ENCODE measurements at regions not wholly inside any gene's neighbourhood (a gene's known extent, or its start where the extent isn't known, plus 50 kb on each side); places are given as distances from the start of the nearest gene placed in this dataset.

- no peak for DNase-seq (ENCODE audit: low read depth in 2 of 2)
Measured at GRCh38 chr4:152028131-152028530, 267.3 kb upstream of the GATB start.

GRCh38 chr4:152024881-152025280 is 264.1 kb upstream of the GATB start:
- no peak for DNase-seq (ENCODE audit: low read depth in 2 of 2)

- no peak for DNase-seq (ENCODE audit: low read depth in 2 of 2)
Measured at GRCh38 chr4:152023674-152024073, 262.9 kb upstream of the GATB start.

- no peak for DNase-seq (ENCODE audit: low read depth in 2 of 2)
Measured at GRCh38 chr4:152022543-152022942, 261.7 kb upstream of the GATB start.

GRCh38 chr4:152021788-152022438 is 261.1 kb upstream of the GATB start:
- DNase-seq (ENCODE audit: low read depth in 2 of 2), result no peak

- DNase-seq (ENCODE audit: low read depth in 2 of 2), result no peak
Measured at GRCh38 chr4:152020073-152020472, 259.3 kb upstream of the GATB start.

GRCh38 chr4:152016303-152016620 is 255.5 kb upstream of the GATB start:
- DNase-seq (ENCODE audit: low read depth in 2 of 2), result no peak

GRCh38 chr4:152015597-152016302 is 254.9 kb upstream of the GATB start:
- DNase-seq (ENCODE audit: low read depth in 2 of 2), result no peak

GRCh38 chr4:152014280-152014679 is 253.5 kb upstream of the GATB start:
- no peak for DNase-seq (ENCODE audit: low read depth in 2 of 2)

- DNase-seq (ENCODE audit: low read depth in 2 of 2), result no peak
Measured at GRCh38 chr4:152011469-152011868, 250.7 kb upstream of the GATB start.

GRCh38 chr4:152010710-152011079 is 249.9 kb upstream of the GATB start:
- DNase-seq (ENCODE audit: low read depth in 2 of 2), result no peak

GRCh38 chr4:152009983-152010709 is 249.3 kb upstream of the GATB start:
- no peak for DNase-seq (ENCODE audit: low read depth in 2 of 2)

GRCh38 chr4:152009031-152009670 is 248.3 kb upstream of the GATB start:
- no peak for DNase-seq (ENCODE audit: low read depth in 2 of 2)

- no peak for DNase-seq (ENCODE audit: low read depth in 2 of 2)
Measured at GRCh38 chr4:152007111-152007510, 246.3 kb upstream of the GATB start.

- no peak for DNase-seq (ENCODE audit: low read depth in 2 of 2)
Measured at GRCh38 chr4:152004801-152005200, 244.0 kb upstream of the GATB start.

GRCh38 chr4:152000518-152000917 is 239.7 kb upstream of the GATB start:
- DNase-seq (ENCODE audit: low read depth in 2 of 2), result no peak

- DNase-seq (ENCODE audit: low read depth in 2 of 2), result no peak
Measured at GRCh38 chr4:151998723-151999122, 237.9 kb upstream of the GATB start.

- no peak for DNase-seq (ENCODE audit: low read depth in 2 of 2)
Measured at GRCh38 chr4:151997461-151997860, 236.7 kb upstream of the GATB start.

GRCh38 chr4:151994429-151994828 is 233.6 kb upstream of the GATB start:
- DNase-seq (ENCODE audit: low read depth in 2 of 2), result no peak

- DNase-seq (ENCODE audit: low read depth in 2 of 2), result no peak
Measured at GRCh38 chr4:151993521-151993920, 232.7 kb upstream of the GATB start.

GRCh38 chr4:151992332-151993154 is 231.7 kb upstream of the GATB start:
- DNase-seq (ENCODE audit: low read depth in 2 of 2), result no peak

- no peak for DNase-seq (ENCODE audit: low read depth in 2 of 2)
Measured at GRCh38 chr4:151991884-151992167, 231.0 kb upstream of the GATB start.
